Dedifferentiated amniotic fluid mesenchymal stem cell (primary cell): ENCODE measurements at regions not wholly inside any gene's neighbourhood (a gene's known extent, or its start where the extent isn't known, plus 50 kb on each side); places are given as distances from the start of the nearest gene placed in this dataset.

Experiments used
- DNase-seq: peaks from one replicate; pipeline ENCODE4 v3.0.0-alpha.2; 2016; ENCODE audit errors: extremely low spot score

DNA sequence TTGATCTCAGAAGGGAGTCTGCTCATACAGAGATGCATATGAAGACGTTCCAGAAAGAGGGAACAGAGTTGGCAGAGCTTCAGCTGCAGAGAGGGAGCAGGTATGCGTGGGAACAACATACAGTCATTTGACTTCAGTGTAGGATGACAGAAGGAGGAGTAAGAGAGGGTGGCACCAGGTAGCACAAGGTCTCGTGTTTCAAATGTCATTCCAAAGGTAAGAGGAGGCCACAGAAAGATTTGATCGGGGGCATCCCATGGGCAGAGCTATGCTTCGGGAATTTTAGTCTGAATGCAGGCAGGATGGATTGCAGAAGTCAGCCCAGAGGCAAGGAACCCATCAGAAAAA is 367.1 kb downstream of the CDK5RAP2 start:
- no peak for DNase-seq

DNA sequence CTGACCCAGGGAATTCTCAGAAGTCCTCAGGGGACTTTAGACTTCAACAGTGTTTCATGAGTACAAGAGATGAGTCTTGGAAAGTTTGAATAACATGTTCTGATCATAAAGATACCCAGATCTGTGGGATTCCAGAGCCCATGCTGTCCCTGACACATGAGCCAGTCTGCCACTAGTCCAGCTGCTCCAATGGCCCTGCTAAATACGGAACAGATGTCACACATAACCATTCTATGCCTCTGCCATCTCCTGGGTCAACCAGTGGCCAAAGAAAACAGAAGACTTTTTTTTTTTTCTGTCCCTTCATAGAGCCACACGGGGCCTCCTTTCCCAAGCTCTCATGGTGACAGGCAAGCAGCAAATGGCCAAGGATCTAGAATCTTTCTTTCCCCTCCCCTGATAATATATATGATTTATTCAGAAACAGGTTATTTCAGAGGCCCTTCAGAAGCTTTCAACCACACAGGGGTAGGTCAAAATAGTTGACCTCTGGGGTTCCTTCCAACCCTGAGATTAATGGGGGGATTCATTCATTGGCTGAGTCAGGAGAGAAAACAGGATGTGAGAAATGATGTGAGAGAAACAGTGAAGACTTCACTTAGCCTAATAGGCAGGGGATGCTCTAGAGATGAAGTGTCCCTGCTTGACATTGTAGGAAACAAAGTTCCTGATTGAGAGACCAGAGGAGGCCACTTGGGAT is 367.7 kb downstream of the CDK5RAP2 start:
- no peak for DNase-seq

DNA sequence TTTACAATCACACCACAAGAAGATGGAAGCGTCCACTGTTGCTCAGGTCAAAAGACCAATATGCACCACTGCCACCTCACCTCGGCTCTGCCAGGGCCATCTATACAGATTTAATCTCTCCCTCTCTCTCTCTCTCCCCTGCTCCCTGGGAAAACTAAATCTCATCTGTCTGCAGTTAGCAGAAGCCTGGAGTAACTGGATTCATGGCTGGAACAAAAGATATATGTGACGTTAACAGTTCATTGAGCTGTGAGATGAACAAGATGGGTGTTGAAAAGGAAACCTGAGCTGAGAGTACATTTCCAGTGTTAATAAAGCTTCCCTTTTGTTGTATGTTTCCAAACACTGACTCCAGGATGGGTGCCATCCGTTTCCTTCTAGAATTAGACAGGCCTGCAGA is 369.7 kb downstream of the CDK5RAP2 start:
- DNase-seq, result no peak

DNA sequence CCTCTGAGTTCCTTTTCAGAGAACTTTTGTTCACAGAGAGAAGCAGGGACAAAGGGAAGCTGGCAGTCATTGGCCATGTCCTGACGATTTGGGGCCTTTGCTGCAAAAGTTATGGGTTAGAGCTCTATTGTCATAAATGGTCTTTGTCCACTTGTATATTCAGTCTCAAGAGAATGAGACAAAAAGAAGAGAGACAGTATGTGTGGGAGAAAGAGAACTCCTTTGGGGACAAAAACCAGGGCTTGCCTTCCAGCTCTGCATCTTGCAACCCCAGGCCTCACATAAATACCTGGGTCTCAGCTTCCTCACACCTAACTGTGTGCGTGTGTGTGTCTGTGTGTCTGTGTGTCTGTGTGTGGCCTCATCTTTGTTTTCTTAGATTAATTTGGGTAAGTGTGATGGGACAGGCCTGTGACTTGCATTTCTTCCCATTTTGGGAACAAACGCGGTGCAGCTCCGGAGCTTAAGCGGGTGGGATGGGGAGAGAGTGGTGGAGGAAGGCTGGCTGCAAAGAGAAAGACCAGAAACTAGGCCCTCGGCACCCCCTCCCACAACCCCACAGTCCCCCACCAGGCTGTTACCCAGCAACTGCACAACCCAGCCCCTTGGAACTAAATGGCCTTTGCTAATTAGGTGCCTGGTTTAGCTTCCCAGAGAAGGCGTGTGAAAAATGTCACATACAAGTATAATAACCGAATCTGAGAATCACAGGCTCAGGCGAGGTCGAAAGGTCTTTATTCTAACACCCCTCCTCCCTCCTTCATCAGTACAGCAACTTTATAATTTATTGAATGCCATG is 376.9 kb downstream of the CDK5RAP2 start:
- no peak for DNase-seq

DNA sequence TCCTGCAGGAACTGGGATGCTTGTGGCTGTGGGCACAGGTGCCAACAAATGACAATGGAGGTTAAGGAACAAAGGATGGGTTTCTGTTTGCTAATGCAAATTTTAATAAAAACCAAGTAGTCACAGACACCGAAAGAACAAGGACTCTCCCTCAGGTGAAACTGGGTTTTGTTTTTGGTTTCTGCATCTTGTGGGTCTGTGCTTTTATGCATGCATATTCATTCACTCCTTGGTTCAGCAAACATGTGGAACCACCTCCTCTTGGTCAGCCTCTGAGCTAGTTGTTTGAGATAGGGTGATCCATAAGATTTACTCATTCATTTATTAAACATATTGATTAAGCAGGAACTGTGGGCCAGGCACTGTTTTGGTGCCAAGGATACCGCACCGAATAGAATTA is 381.9 kb downstream of the CDK5RAP2 start:
- no peak for DNase-seq

DNA sequence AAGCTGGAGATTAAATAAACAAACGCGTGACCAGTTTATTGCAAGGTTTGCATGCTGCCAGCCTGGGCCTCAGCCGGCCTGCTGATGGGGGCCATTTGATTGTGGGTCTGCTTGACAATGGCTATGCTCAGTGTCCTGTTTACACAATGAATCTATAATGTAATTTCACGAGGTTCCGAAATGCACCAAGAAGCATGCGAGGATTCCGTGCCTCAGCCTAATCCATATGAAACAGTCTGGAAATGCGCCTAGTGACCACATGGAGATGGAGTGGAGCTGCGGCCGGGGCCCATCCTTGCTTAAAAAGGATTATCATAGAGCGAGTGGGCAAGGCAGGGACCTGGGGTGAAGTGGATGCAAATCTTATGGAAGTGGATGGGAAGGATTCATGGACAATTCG is 382.4 kb downstream of the CDK5RAP2 start:
- DNase-seq, result no peak

DNA sequence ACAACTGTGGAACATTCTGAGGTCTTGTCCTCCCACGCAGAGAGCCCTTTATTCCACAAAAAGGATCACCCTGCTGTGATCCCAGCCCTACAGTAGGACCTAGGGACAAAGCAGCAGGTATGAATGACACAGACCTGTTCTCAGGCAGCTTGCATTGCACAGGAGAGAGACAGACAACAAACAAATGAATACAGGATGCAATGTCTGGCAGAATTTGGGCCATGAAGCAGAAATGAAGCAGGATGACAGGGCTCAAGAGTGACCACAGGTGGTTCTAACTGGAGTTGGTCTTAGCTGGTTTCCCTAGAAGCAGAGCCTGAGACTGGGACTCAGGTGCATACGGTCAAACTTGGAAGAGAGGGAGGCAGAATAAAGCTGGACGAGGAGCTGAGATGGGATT is 388.8 kb downstream of the CDK5RAP2 start:
- DNase-seq, result no peak

DNA sequence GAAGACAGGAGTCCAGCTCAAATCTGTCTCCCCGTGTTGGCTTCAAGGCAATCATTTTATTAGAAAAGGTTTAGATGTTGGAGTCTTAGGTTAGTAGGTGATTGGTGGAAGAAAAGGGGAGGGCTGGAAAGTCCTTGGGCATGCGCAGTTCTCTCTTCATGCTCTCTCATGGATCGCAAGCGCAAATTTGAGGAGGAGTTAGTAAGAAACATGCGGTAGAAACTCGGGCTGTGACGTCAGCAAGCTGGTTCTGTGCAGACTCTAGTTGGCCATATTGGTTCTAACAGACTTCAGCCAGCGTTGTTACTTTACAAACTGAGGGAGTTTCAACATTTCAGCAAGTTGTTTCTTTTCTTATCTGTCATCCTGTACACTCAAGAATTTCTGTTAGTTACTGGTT is 392.2 kb downstream of the CDK5RAP2 start:
- no peak for DNase-seq

DNA sequence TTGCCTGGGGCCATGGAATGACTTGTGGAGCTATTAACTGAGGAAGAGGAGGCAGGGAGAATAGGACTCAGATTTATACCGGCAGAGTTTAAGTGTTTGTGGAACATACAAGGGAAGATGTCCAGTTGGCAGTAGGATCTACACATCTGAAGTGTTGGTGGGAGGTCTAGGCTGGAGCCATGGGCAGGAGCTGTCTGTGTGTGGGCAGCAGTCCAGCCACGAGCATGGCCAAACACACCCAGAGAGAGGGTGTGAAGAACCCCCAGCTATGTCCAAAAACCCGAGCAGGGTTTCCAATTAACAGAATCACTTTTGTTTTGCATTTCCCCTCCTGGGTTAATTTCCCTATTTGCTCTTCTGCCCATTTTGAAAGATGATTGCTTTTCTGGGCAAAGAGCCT is 393.7 kb downstream of the CDK5RAP2 start:
- no peak for DNase-seq

DNA sequence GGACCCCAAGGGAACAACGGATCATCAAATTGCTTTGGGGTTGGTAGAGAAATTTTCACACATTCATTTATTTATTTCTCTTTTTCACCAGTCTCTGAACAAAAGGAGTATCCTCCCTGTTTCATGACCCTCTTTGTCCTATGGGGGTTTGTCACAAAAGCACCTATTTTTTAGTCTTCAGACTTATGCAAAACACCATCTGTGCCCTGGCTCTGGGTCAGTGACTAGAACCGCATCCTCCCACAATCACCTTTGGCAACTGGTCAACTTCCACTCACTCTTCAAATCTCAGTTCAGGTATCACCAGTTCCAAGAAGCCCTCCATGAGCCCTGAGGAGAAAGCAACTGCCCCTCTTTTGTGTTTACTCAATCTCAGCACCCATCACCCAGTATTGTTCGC is 395.7 kb downstream of the CDK5RAP2 start:
- DNase-seq, result no peak

DNA sequence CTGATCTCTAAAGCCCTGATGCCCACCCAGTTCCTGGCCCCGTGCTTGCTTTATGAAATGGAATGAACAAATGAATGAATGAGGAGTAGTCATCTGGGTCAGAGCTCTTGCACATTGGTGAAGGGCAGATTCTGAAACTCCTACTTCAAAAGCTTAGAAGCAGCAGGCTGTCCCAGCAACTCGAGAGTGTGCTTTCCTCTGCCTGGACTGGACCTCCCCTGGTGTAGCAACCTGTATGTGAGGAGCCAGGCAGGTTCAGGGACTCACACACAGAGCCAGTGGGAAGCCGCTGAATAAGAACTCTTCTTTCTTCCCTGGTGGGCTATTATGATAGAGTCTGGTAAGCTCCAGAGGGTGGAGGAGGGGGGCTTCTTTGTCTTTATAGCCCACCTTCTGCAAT is 396.4 kb downstream of the CDK5RAP2 start:
- no peak for DNase-seq

DNA sequence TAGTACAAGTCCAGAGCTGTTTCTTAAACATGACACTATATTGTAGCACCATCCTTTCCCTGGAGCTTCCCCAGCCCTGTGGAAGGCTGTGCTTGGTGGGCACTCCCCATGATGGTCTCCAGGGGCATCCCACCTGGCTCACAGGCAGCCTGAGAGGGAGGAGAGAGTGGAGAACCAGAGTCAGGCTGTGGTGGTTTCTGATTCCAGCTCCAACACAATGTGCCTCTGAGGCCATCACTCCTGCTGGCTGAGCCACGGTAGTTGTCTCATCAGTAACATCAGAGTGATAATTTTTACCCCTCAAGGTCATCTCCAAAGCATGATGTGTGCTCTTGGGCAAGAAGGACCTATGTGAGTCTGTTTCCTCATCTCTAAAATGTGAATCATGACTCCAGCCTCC is 398.0 kb downstream of the CDK5RAP2 start:
- DNase-seq, result no peak

DNA sequence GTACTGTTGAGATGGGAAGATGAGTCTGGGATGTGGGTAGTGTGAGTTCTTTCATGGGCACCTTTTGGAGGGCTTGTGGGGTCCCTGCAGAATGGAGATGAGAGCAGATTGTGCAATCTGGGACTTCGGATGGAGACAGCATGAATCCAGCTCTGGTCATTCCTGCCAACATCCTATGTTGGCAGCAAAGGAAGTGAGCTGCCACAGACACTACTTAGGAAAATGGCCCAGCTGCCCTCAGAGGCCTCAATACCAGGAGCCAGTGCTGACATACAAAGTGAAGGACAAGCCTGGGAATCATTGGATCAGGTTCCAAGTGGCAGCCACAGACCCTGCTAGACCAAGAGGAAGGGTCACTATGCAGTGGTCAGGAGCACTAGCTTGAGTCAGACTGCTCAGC is 402.8 kb downstream of the CDK5RAP2 start:
- DNase-seq, result no peak

DNA sequence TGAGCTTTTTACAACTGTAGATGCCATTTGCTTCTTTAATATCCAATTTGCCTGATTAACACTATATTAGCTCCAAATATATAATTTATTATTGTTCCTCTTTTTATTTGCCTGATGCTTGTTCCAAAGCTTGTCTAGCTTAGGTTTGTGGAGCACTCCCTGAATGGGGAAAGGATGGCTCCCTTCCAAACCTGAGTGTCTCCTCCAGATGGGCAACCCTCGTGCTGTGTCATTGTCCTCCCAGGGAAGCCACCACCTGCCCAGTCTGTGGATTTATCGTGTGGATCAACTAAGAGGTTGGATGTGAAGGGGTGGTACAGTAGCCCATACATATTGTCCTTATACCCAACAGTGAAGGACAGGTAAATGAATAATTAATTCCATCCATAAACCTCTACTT is 404.9 kb downstream of the CDK5RAP2 start:
- DNase-seq, result no peak

DNA sequence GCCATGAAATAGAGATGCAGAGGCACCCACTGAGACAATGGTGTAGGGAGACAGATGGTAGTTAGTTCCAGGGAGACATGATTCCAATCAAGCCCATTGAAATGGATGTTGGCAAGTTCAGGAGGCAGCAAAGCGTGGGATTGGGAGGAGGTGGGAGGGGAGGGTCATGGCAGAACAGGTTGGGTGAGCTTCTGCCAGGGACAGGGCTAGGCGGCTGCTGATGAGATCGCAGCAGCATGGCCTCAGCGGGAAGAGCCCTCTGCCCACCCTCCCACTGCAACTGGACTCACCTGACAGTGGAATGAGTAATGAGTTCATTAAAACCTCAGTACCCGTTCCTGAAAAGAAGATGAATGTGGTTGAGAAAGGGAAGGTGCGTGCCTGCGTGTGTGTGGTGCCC is 418.2 kb downstream of the CDK5RAP2 start:
- DNase-seq, result no peak

DNA sequence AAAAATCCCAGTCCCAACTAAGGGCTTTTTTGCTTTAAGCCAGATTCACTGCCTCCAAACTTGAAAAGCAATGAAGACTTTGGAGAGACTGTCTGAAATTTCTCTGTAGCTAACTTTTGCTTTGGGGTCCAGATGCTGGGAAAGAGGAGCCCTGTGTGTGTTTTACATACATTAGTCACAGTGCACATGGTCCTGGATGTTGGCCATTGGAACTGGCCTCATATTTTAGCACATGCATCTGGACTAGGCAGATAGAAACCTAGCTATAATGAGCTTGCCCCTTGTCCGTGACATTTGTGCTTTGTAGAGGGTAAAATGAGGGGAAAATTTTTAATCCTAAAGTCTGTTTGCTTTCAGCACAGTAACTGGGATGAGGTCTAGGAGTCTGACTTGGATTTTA is 421.7 kb downstream of the CDK5RAP2 start:
- DNase-seq, result no peak

DNA sequence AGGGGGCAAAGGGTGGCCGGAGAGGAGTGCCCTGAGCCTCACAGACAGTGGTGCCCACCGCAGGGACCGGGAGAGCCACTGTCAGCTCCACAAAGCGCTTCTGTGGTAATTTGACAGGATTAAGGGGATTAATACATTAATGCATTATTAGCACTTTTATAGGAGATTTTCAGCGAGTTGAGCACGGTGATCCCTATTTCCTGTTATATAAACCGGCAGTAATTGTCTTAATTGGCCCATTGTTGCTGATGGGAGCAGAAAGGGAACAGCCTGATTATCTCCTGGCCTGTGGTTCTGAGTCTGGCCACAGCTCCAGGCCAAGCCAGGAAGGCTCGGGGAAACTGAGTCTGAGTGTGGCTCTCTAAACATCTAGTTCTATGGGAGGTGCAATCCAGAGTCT is 423.6 kb downstream of the CDK5RAP2 start:
- DNase-seq, result no peak

DNA sequence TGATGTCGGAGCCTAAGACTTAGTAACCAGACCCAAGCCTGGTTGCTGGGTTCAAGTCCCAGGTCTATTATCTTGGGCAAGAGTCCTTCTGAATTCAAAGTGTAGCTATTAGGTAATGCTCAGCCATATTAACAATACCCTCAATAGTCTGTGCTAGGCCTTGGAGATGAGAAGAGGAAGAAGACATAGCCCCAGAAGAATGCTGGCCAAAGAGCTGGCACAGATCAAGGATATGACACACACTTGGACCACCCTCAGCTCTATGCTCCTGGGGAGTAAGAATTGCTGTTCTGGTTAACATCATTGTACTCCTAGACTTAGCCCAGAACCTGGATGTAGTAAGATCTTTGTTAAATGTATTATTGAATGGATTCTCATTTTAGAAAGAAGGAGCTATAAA is 426.7 kb downstream of the CDK5RAP2 start:
- DNase-seq, result no peak

DNA sequence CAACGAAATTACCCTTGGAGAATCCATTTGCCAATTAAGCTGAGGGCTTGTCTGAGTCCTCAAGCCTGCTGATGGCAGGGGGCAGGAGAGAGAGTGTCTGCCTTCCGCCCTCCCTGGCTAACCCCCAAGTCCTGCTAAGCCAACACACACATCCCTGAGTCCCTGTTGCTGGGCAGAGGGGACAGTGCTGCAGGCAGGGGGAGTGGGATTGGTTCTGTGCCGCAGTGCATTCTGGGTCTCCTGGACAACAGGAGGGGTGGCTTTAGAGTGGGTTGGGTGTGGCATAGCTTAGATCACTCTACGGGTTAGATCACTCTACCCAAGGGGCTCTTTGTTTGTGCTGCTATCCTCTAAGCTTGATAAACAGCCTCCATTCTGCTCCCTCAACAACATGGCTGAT is 427.7 kb downstream of the CDK5RAP2 start:
- DNase-seq, result no peak

DNA sequence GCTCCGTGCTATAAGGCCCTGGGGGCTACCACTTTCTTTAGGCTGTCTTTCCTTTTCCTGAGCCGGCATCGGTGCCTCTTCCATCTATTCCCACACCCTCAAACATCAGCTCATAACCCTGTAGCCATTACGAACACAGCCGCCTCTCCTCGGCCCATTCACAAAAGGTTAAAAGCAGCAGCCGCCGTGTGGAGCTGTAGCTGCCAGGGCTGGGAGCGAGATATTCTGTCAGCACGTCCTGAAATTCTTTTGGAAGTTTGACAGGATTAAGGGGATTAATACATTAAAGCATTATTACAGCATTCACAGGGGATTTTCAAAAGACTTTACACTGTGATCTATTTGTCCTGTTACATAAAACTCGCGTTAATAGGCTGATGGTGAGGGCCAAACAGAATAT is 428.2 kb downstream of the CDK5RAP2 start:
- no peak for DNase-seq

DNA sequence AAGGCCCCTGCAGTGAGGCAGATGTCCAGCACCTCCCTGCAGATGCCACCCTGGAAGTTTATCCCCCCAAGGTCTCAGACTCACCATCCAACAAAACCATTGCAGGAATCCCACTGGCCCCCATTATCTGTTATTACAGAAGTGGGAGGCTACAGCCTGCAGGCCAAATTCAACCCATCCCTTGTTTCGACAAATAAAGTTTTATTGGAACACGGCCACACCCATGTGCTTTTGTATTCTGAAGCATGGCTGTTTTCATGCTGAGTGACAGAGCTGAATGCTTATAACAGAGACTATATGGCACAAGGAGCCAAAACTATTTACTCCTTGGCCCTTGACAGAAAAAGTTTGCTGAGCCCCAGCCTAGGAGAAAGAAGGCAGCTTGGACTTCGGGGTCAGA is 428.8 kb downstream of the CDK5RAP2 start:
- DNase-seq, result no peak

DNA sequence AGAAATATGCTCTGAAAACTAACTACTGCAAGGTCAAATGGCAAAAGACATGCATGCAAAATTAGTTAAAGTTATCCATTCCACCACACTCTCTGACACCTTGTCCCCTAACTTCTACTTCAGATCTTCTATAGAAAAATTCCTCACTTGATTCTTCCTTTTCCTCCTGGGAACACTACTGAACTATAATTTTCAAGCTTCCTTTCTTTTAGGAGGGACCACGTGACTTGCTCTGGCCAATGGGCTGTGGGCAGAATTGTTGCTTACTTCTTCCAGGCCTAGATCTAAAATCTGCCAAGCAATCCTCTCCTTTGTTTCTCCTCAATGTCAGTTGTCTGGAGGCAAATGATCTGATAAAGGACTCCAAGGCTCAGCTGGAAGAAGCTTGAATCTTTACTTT is 441.0 kb downstream of the CDK5RAP2 start:
- no peak for DNase-seq

DNA sequence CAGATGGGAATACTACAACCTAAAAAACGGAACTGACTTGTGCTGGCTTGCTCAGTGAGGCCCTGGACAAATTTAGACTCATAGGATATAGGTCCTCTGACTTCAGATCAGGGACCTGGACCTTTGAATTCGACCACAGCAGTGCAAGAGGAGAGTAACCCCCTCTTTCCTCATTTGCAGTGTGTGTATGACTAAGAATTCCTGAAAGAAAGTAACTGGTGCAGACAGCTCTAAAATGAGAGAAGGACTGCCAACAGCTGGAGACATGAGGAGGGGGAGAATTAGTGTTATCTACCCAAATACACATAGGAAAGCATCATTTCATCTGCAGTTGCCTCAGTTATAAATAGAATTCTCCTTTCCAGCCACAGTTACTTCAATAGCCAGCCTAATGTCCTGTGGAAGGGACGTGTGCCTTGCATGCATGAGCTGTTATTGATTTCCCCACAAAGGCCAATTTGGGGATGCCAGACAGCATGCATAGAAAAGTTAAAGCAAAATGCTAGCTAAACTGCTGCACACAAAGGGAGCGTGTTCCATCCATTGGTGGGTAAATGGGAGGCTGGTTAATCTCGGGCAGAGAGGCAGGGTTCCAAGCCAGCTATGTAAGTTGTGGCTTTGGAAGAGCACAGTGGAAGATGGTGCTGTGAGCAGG is 442.7 kb downstream of the CDK5RAP2 start:
- DNase-seq, result no peak
